ENCODE measurements at regions not wholly inside any gene's neighbourhood (a gene's known extent, or its start where the extent isn't known, plus 50 kb on each side); places are given as distances from the start of the nearest gene placed in this dataset.

DNA sequence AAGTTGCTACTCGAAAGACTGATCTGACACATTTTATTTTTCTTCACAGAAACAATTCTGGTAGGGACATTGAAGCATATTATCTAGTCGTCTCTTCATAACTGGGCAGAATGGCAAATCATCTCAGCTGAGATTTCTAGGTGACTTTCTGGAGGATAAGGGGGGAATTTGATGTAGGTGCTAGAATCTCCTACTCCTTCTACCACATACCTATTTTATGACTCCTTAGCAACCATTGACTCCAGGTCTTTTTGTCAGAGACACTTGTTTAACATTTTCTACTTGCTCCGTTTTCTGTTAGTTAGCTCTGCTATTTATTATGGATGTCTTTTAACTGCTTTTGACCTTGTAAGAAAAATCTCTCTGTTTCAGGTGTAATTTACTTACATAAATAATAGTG is 380.9 kb upstream of the SEMA3C start:
- Histone ChIP-seq H3K27me3 (no peaks in the 10 kb centered on the region), H3K9me3 (no peaks in the 10 kb centered on the region), H3K4me1 (peaks cover 14% of the 10 kb centered on the region), H3K27ac (no peak overlapping the region), H3K36me3 (no peaks in the 10 kb centered on the region), H3K4me3 (no peak overlapping the region)
- intact Hi-C loops (cut with DNase I) = no loop called here
- TF ChIP-seq POLR2A (IDR thresholded peaks at IDR 0.05) = no peak
- no peak for TF ChIP-seq CTCF (IDR thresholded peaks at IDR 0.05)
- no peak for TF ChIP-seq POLR2AphosphoS5 (IDR thresholded peaks at IDR 0.05; ENCODE audit: insufficient read depth in 1 of 2, low read depth in 1 of 2)
- no peak for DNase-seq (ENCODE audit: extremely low spot score in 2 of 2)

- intact Hi-C loops (cut with DNase I) = no loop called here
- peaks cover 14% of the 10 kb centered on the region for H3K4me1 ChIP-seq
- H3K27ac ChIP-seq = peak overlapping the region; percentile 3
- H3K36me3 ChIP-seq = no peaks in the 10 kb centered on the region
- no peaks in the 10 kb centered on the region for H3K9me3 ChIP-seq
- no peak for DNase-seq (ENCODE audit: extremely low spot score in 2 of 2)
- no peaks in the 10 kb centered on the region for H3K27me3 ChIP-seq
- TF ChIP-seq POLR2A (IDR thresholded peaks at IDR 0.05) (no peak), POLR2AphosphoS5 (IDR thresholded peaks at IDR 0.05; ENCODE audit: insufficient read depth in 1 of 2, low read depth in 1 of 2) (peak in 1 of 2 donors; percentile 51), CTCF (IDR thresholded peaks at IDR 0.05) (no peak)
- H3K4me3 ChIP-seq = no peak overlapping the region
Measured at GRCh38 chr7:81298951-81299666, 380.3 kb upstream of the SEMA3C start.

DNA sequence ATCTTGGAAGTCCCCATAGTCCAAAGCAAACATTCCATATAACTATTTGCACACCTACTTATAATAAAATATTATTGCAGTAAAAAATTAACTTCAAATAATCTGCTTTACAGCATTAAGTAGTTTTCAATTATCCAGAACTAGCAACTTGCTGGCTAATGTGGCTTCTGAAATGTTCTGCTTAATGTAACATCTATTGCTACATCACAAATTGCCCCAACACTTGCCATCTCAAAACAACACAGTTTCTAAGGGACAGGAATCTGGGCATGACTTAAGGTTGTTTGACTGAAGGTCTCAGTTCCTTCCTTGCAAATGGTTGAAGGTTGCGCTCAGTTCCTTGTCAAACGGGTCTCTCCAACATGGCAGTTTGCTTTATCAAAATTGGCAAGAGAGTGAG is 378.5 kb upstream of the SEMA3C start:
- Histone ChIP-seq H3K4me3 (no peak overlapping the region), H3K27ac (no peak overlapping the region), H3K36me3 (no peaks in the 10 kb centered on the region), H3K9me3 (no peaks in the 10 kb centered on the region), H3K27me3 (no peaks in the 10 kb centered on the region), H3K4me1 (peaks cover 14% of the 10 kb centered on the region)
- intact Hi-C loops (cut with DNase I) = no loop called here
- no peak for DNase-seq (ENCODE audit: extremely low spot score in 2 of 2)
- no peak for TF ChIP-seq CTCF (IDR thresholded peaks at IDR 0.05)
- no peak for TF ChIP-seq POLR2A (IDR thresholded peaks at IDR 0.05)
- TF ChIP-seq POLR2AphosphoS5 (IDR thresholded peaks at IDR 0.05; ENCODE audit: insufficient read depth in 1 of 2, low read depth in 1 of 2) = no peak

GRCh38 chr7:81296726-81297125 is 377.9 kb upstream of the SEMA3C start:
- no peak overlapping the region for H3K4me3 ChIP-seq
- H3K27ac ChIP-seq = no peak overlapping the region
- TF ChIP-seq POLR2A (IDR thresholded peaks at IDR 0.05) = no peak
- no peak for TF ChIP-seq POLR2AphosphoS5 (IDR thresholded peaks at IDR 0.05; ENCODE audit: insufficient read depth in 1 of 2, low read depth in 1 of 2)
- no peak for TF ChIP-seq CTCF (IDR thresholded peaks at IDR 0.05)
- H3K27me3 ChIP-seq = no peaks in the 10 kb centered on the region
- no peak for DNase-seq (ENCODE audit: extremely low spot score in 2 of 2)
- no peaks in the 10 kb centered on the region for H3K36me3 ChIP-seq
- H3K9me3 ChIP-seq = no peaks in the 10 kb centered on the region
- intact Hi-C loops (cut with DNase I) = no loop called here
- peaks cover 14% of the 10 kb centered on the region for H3K4me1 ChIP-seq

GRCh38 chr7:81294897-81295515 is 376.2 kb upstream of the SEMA3C start:
- H3K27ac ChIP-seq = no peak overlapping the region
- H3K4me3 ChIP-seq = no peak overlapping the region
- H3K4me1 ChIP-seq = peaks cover 14% of the 10 kb centered on the region
- H3K36me3 ChIP-seq = no peaks in the 10 kb centered on the region
- H3K9me3 ChIP-seq = no peaks in the 10 kb centered on the region
- TF ChIP-seq POLR2A (IDR thresholded peaks at IDR 0.05) (no peak), CTCF (IDR thresholded peaks at IDR 0.05) (no peak), POLR2AphosphoS5 (IDR thresholded peaks at IDR 0.05; ENCODE audit: insufficient read depth in 1 of 2, low read depth in 1 of 2) (no peak)
- intact Hi-C loops (cut with DNase I) = no loop called here
- H3K27me3 ChIP-seq = no peaks in the 10 kb centered on the region
- DNase-seq (ENCODE audit: extremely low spot score in 2 of 2) = no peak
